Inferior parietal cortex (tissue), 1 donor: ENCODE measurements at regions not wholly inside any gene's neighbourhood (a gene's known extent, or its start where the extent isn't known, plus 50 kb on each side); places are given as distances from the start of the nearest gene placed in this dataset.
"Not testable (repeated sequence)": the region's sequence is repeated elsewhere in the genome, so short reads cannot be mapped to it uniquely, and the experiment has no call there.

Experiments used
- DNase-seq: peaks from one replicate; pipeline ENCODE4 v3.0.0-alpha.2; 2016; ENCODE audit errors: extremely low spot score

DNA sequence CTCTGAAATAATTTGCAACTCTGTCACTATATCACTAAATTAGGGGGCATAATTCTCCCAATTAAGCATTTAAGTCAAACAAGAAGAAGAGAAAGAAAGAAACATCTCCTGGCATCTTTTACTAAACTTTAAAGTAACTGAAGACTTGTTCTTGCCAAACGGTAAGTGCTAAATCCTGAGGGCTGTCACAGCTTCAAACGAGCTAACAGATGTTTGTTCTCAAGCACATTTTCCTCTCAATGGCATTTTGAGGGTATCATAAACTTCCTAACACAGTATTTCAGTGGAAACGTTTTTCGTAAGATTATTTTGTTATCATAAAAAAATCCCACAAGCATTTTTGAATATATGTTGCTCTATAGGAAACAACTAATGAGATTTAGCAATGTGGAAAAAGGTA lies 169.5 kb upstream of the TAS2R1 start:
- DNase-seq = no peak

DNA sequence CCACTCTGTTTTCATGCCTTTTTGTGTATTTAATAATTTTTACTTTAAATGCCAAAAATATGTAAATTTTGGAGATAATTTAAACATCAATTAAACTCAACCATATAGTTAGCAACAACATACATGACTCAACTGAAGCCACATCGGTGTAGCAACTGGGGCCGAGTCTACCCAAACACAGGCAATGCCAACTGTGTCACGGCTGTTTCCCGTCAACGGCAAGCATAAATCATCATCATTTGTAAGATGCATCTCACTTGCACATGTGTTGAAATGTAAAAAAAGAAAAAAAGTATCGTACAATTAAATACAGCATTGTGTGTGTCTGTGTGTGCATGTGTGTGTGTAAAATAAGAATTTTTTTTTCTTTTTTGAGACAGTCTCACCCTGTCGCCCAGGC lies 160.1 kb upstream of the TAS2R1 start:
- no peak for DNase-seq

DNA sequence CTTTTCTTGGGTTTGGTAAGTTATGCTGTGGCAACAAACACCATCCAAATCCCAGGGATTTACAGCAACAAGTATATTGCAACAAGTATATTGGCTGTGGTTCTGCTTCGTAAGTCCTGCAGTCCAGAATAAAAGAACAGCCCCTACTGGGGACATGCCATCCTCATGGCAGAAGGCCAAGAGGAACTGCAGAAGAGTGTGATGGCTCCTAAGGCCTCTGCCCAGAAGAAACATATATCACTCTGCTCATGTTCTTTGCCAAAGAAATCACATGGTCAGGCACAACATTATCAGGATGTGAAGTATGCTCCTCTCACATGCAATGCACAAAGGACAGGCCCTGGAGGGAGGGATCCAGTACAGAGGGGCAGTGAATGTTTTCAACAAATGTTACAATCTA lies 159.6 kb upstream of the TAS2R1 start:
- no peak for DNase-seq

DNA sequence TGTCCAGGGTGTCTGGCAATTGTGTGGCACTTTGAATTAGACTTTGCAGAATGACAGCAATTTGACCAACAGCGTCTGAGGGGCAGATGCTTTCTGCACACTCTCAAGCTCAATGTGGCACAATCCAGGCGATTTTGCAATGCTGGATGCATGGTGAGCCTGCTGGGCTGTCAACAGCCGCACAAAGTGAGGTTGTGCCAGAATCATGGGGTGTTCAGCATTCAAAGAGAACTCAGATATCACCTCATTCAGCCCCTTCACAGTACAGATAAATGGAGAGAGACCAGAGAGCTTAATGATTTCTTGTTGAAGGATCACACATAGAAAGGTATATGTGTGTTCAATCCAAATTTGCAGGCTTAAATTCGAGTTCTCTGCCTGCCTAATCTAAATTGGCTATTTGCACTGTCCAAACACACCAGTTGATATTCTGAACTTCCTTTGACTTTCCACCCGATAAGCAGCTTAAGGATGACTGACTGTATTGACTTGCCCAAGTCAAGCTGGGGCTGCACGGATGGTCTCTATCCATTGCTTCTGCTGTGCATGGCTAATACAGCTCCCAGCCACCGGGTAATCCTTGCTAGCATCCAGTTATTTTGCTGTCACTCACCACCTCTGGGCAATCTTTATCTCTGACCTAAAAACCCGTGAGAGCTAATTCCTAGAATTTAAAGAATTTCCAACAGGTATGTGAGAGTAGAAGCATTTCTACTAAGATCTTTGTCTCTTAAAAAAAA lies 157.9 kb upstream of the TAS2R1 start:
- no peak for DNase-seq

DNA sequence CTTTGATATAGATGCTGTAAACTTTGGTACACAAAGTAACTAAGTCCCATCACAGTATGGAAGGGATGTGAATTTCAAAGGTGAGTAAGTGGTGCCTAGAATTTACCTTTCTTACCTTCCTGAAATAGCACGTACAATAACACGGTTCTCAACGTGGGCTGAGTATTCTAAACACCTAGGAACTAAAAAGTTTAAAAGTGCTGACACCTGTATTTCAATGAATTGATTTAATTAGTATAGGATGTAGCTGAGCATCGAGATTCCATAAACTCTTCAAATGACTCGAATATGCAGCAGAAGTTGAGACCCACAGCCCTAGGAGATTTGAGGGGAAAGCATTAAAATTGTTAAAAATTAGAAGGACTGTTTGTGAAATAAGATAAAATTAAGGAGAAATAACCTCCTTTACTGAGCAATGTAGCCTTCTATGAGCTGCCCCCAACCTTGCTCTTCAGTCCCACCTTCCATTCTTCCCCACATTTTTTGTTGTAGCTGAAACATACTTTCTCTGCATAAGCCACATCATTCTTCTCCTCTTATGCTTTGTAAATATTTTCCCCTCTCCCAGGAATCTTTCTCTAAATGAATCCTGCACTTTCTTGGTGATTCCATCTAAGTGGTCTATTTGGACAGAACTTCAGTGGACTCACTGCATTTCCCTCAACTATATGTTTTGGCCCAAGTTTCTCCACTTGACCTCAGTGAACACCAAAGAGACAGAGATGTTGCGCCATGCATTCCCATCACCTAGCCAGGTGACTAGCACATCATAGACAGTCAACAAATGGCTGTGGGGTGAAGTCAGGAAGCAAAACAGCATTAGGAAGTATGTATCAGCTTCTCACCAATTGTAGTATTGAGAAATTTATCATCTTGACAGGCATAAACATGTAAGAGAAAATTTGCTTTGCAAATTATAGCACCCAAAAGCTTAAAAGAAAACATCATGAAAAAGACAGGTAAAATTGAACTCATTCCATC lies 156.5 kb upstream of the TAS2R1 start:
- no peak for DNase-seq

DNA sequence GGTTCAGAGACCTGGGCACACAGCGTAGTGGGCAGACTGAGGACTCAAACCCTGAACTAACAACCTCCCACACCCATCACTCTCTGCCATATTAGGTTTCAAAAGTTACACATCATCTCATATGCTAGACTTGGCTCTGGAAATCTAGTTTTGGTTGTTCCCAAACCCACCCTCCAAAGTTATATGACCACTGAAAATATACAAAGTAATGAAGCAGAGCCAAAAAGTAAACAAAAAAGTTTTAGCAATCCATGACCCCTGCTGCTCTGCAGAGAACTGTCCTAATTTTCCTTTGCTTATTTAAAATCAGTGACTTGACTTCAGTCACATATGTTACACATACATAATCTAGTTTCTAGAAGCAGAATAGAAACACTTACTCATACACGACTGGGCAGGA lies 155.6 kb upstream of the TAS2R1 start:
- DNase-seq = no peak

DNA sequence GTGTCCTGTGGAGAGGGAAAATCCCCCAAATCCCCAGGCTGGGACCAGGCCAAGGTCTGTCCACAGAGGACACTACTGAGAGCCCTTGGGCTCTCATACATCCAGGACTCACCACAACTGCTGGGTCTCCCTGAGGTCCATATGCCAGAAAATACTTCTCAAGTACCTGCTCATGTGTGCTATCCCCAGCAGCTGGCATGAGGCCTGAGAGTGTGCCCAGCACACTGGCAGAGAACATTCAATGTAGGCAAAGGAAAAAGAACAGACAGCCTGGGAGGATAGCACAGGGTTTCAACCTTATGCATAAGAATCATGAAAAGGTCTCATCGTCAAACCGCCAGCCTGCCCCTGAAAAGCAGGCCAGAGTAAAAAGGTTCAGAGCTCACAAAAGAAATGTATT lies 154.1 kb upstream of the TAS2R1 start:
- DNase-seq = no peak

DNA sequence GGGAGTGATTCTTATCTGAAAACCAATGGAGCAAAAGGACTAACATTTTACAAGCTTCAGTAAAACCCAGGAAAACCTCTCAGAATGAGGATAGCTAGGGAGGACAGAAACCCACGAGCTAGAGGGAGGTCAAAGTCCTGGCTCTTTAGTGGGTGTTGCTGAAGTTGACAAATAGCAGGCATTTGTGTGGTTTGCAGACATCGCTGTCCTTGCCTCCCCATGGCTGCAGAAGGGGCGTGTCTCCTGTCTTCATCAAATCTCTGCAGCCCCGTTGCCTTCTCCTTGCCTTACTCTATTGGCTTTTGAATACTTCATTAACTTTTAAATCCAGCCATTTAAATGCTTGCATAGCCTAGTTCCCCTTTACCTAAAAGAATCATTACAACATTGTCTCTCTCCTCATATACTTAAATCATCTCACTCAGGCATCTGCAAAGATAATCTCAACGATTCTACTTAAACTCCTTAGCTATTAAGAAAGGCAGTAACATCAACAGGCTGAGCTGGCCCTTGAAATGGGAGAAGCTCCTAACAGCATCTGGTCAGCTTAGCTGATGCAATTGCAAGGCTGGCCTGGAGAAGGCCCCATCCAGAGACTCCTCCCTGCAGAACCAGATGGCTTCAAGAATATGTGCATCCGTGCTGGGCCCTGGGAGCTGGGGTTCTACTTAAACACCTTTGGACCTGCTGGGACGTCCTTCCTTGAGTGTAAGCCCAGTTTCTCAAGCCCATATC lies 152.8 kb upstream of the TAS2R1 start:
- no peak for DNase-seq

DNA sequence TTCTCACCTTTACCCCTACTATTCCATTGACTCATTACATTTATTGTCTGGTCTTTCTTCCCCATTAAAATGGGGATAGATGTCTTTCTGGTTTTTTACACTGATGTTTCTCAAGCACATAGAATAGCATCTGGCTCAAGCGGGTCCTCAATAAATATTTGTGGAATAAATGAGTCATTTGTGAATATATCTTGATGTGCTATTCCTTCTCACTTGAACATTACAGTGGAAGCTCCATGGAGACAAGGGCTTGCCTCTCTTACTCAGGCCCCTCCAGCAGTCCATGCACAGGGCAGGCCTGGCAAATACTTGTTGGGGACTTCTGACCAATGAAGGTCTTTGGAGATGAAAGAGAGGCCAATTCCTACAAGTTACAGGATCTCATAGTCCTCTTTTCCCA lies 151.7 kb upstream of the TAS2R1 start:
- DNase-seq = no peak

DNA sequence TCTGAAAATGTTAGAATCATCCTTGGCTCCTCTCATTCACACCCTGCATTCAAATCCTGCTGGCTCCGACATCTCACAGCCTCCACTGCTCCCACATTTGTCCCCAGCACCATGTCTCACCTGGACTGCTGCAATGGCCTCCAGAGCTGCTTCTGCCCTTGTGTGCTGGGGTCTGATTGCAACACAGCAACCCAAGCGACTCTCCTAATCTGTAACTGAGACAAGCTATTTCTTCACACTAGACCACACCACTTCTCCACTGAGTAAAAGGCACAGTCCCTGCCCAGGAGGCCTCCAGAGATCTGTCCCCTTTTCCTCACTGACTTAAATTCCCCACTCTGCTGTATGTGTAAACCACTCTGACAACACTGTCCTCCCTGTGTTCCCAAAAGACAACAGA lies 151.1 kb upstream of the TAS2R1 start:
- DNase-seq = no peak

DNA sequence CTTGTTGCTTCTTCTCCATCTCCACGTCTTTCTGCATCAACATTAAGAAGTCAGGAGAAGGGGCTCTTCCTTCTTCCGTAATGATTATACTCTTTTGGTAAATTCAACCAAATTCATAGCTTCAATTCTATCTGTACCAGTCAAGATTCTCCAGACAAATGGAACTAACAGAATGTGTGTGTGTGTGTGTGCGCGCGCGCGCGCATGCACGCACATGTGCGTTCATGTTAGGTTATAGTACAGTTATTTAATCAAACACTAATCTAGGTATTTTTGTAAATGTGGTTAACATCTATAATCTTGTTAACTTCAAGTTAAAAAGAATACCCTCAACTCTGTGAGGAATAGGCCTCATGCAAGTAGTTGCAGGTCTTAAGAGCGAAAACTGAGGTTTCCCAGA lies 150.3 kb upstream of the TAS2R1 start:
- no peak for DNase-seq

DNA sequence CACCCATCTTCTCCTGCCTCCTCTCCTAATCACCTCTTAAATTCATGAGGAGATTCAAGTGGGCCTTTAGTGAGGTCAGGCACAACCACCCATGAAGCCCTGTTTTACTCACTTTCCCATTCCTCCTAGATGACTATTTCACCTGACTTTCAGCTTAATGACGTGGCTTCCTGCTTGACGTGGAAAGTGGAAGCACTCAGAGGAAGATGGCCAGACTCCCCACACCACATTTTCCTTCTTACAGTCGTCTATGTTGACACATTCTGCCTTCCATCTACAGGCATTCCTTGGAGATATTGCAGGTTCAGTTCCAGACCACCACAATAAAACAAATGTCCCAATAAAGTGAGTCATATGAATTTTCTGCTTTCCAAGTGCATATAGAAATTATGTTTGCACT lies 146.4 kb upstream of the TAS2R1 start:
- DNase-seq = no peak

DNA sequence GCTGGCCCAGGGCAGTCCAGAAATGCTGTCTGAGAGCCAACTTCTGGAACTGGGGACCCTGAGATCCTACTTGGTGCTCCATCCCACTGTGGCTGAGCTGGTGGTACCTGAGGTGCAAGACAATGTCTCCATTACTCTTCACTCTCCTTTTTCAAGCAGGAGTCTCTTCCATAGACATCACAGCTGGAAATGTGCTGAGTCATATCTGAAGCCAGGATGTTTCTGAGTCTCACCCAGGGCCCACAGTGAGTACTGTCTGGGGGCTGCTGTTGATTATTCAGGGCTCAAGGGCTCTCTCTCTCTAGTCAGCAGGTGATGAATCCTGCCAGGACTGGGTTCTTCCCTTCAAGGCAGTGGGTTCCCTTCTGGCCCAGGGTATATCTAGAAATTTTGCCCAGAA lies 145.2 kb upstream of the TAS2R1 start:
- no peak for DNase-seq

DNA sequence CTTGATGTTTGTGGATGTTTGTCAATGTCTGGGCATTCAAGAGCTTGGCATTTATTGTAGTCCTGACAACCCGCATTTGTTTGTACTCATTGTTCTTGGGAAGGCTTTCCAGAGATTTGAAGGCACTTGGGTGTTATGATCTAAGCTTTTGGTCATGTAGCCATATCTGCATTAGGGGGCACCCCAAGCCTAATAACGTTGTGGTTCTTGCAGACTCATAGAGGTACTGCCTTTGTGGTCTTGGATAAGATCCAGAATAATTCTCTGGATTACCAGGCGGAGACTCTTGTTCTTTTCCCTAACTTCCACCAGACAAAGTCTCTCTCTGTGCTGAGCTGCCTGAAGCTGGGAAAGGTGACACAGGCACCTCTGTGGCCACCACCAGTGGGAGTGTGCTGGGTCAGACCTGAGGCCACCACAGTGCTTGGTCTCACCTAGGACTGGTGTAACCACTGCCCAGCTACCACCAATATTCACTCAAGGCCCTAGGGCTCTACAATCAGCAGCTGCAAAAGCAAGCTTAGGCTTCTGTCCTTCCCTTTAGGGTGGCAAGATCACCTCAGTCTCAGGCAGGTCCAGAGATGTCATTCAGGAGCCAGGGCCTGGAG lies 144.4 kb upstream of the TAS2R1 start:
- no peak for DNase-seq

DNA sequence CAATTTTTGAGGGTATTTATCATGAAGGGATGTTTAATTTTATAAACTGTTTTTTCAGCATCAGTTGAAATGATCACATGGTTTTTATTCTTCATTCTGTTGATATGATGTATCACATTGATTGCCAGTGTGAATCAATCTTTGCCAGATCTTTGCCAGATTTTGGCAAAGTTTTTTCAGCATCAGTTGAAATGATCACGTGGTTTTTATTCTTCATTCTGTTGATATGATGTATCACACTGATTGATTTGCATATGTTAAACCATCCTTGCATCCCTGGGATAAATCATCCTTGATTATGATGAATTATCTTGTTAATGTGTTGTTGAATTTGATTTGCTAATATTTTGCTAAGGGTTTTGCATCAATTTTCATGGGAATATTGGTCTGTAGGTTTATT lies 140.9 kb upstream of the TAS2R1 start:
- DNase-seq = no peak

DNA sequence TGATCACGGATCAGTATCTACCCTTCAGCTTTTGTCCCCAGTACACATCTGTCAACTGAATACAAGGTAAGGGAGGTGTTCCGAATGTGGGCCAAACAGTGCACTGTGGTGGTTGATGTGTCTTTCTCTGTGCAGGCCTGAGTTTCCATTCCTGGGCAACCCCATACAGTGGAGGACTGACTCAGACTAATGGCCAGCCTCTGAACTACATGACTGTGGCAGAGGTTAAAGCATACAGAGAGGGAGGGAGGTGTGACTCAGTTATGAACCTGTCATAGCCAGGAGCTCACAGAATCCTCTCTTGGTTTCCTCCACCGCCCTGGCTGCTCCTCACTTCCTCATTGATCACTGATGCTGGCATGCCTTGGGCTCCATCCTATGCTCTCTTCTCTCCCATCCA lies 136.4 kb upstream of the TAS2R1 start:
- no peak for DNase-seq

DNA sequence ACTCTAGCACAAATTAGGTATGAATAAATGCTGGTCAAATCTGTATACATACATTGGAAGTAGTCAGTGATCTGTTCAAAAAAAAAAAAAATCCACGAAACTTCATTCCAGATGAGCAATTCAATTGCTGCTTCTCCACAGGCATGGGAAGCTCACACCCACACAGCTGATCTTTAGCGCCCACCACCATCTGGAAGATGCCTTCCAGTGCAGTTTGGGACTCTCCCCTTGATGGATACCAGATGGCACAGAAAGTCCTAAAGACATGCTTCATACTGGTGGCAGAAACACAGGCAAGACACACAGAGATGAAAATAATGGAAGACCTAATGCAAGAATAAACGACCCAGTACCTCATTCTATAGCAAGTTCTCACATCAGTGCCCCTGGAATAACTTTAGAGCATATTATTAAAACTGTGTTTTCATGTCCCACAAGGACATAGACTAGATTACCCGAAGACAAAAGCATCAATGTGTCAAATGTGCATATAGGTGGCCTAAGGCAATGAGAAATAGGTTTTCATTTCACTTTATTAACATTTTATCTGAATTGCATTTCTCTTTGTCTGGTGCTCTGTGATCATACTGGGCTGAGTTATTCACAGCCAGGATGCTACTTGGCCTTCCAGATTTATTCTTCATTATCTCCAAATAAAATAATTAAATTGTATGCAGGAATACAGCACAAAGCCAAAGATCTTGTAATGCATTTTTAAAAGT lies 135.4 kb upstream of the TAS2R1 start:
- DNase-seq = no peak

DNA sequence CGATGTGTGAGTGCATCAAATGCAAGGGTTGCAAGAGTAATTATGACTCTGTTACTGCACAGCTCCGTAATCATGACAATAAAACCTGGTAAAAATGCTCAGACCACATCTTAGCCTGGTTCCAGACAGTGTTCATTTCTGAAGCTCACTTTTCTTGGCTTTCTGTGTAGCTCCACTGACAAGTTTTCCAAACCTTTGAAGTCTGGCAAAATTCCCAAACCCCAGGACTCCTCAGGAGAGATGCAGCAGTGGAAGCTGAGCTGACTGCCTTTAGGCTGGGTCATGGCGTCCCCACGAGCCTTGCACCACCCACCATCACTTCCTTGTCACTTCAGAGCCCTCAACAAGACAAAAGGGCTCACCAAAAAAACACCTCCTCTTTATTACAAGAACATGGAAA lies 131.6 kb upstream of the TAS2R1 start:
- DNase-seq = no peak

DNA sequence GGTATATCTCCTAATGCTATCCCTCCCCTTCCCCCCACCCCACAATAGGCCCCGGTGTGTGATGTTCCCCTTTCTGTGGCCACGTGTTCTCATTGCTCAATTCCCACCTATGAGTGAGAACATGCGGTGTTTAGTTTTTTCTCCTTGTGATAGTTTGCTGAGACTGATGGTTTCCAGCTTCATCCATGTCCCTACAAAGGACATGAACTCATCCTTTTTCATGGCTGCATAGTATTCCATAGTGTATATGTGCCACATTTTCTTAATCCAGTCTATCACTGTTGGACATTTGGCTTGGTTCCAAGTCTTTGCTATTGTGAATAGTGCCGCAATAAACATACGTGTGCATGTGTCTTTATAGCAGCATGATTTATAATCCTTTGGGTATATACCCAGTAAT lies 122.5 kb upstream of the TAS2R1 start:
- DNase-seq = not testable (repeated sequence)

DNA sequence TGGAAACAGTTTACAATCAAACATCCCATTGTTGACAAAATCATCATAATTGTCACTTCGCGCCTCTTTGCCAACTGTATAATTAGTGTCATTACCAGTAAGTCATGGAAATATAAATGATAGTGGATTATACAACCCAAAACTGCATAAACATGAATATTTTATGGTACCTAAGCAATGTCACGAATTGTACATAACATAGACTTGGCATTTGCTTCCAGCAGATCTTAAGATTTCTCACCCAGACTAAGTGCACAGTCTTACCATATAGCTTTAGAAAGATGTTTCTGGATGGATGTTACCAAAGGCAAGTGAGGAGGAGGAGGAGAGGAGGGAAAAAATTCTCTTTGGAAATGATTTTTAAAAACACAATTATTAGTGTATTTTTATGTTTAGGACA lies 113.4 kb upstream of the TAS2R1 start:
- DNase-seq = no peak

DNA sequence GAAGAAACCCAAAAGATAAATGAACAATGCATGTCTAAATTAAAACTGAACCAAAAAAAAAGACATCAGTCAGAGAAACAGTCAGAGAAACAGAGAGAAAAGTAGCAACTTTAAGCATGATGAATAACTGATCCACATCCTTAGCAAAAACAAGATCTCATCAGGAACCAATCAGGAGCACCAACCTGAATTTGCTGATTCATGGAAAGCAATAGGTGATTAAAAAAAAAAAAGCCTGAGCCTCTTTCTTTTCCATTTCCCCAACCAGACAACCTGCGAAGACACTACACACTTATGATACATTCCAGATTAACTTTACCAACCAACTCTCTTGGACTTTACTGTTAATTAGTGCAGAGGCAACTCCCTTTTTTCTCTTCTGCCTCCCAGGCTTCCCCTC lies 112.7 kb upstream of the TAS2R1 start:
- DNase-seq = no peak
